HEK293T (cell line): ENCODE measurements at regions not wholly inside any gene's neighbourhood (a gene's known extent, or its start where the extent isn't known, plus 50 kb on each side); places are given as distances from the start of the nearest gene placed in this dataset.

Experiments used
- BHLHE40 ChIP-seq: fragments of 450-650 bp; IDR thresholded peaks from 2 replicates; pipeline ENCODE4 v1.6.1; 2016; ENCODE audit warnings: mild to moderate bottlenecking, moderate library complexity, borderline replicate concordance
- FOXA1 ChIP-seq: fragments of 450-650 bp; IDR thresholded peaks from 2 replicates; pipeline ENCODE4 v1.6.1; 2016; ENCODE audit warnings: mild to moderate bottlenecking
- L3MBTL2 ChIP-seq: fragments of 450-650 bp; conservative IDR thresholded peaks from 2 replicates; pipeline ENCODE4 v1.6.1; 2016; ENCODE audit warnings: mild to moderate bottlenecking
- NFRKB ChIP-seq: fragments of 450-650 bp; IDR thresholded peaks from 2 replicates; pipeline ENCODE4 v1.6.1; 2016; ENCODE audit warnings: mild to moderate bottlenecking, moderate library complexity
- SP1 ChIP-seq: fragments of 450-650 bp; IDR thresholded peaks from 2 replicates; pipeline ENCODE4 v1.6.1; 2017
- SUZ12 ChIP-seq: fragments of 450-650 bp; IDR thresholded peaks from 2 replicates; pipeline ENCODE4 v1.6.1; 2016; ENCODE audit warnings: mild to moderate bottlenecking
- TARDBP ChIP-seq: fragments of 450-650 bp; IDR thresholded peaks from 2 replicates; pipeline ENCODE4 v1.6.1; 2016

- no peak for TF ChIP-seq BHLHE40
- TF ChIP-seq L3MBTL2, result no peak
- no peak for TF ChIP-seq SUZ12
- TF ChIP-seq FOXA1, result no peak
- no peak for TF ChIP-seq TARDBP
- TF ChIP-seq SP1, result no peak
- no peak for TF ChIP-seq NFRKB
Observed at GRCh38 chr5:68962757-68963484, 130.9 kb upstream of the SLC30A5 start.
